ENCODE measurements at regions not wholly inside any gene's neighbourhood (a gene's known extent, or its start where the extent isn't known, plus 50 kb on each side); places are given as distances from the start of the nearest gene placed in this dataset.

DNA sequence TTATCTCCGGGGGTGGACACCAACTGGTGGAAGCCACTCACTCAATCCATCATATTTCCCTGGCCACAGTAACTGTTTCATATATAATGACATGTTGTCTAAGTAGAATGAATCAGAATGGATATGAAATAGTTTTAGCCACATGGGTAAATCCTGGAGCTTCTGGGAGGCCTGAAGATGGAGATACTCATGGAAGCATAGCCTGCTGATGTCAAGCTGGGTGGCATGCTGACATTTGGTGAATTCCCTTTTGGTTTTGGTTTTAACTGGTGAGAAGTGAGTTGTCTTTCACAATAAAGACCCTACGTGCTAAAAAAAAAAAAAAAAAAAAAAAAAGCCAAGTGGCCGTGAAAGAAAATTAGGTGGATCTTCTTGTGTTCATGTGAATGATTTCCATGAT, 105.3 kb upstream of the ITGA6 start:
- no CpG with 5 or more reads among the region's 3 CpGs for WGBS (ENCODE audit: insufficient coverage)
- Histone ChIP-seq H3K27ac (ENCODE audit: low read length) (no peak overlapping the region), H3K4me3 (ENCODE audit: low read length) (no peak overlapping the region), H3K36me3 (ENCODE audit: control insufficient read depth, insufficient read depth, low read length) (no peaks in the 10 kb centered on the region), H3K4me1 (ENCODE audit: control insufficient read depth, insufficient read depth, low read length) (no peaks in the 10 kb centered on the region), H3K9me3 (replicated peaks; ENCODE audit: control insufficient read depth, low read depth, low read length) (no peaks in the 10 kb centered on the region), H3K27me3 (ENCODE audit: control insufficient read depth, insufficient read depth, low read length) (no peaks in the 10 kb centered on the region)
- no peak for DNase-seq

DNA sequence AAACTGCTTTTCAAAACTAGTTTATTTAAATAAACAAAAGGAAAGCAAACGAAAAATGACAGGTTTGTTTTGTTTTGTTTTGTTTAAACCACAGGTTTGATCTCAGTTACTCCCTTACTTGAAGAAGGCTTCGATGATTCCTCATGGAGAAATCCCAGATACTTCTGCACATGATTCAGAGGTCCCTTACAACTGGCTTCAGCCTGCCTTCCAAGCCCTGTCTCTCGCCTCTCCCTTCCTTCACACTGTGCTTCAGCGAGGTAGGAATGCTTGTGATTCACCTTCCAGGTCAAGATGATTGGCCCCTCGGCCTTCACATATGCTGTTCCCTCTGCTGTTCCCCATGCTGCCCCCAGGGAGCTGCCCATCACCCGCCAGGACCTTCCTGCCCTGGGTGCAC, 104.1 kb upstream of the ITGA6 start:
- Histone ChIP-seq H3K27ac (ENCODE audit: low read length) (no peak overlapping the region), H3K4me3 (ENCODE audit: low read length) (no peak overlapping the region), H3K27me3 (ENCODE audit: control insufficient read depth, insufficient read depth, low read length) (no peaks in the 10 kb centered on the region), H3K9me3 (replicated peaks; ENCODE audit: control insufficient read depth, low read depth, low read length) (no peaks in the 10 kb centered on the region), H3K4me1 (ENCODE audit: control insufficient read depth, insufficient read depth, low read length) (no peaks in the 10 kb centered on the region), H3K36me3 (ENCODE audit: control insufficient read depth, insufficient read depth, low read length) (no peaks in the 10 kb centered on the region)
- DNase-seq: no peak
- WGBS (ENCODE audit: insufficient coverage): 79% methylated on average over 5 of the region's 6 CpGs

DNA sequence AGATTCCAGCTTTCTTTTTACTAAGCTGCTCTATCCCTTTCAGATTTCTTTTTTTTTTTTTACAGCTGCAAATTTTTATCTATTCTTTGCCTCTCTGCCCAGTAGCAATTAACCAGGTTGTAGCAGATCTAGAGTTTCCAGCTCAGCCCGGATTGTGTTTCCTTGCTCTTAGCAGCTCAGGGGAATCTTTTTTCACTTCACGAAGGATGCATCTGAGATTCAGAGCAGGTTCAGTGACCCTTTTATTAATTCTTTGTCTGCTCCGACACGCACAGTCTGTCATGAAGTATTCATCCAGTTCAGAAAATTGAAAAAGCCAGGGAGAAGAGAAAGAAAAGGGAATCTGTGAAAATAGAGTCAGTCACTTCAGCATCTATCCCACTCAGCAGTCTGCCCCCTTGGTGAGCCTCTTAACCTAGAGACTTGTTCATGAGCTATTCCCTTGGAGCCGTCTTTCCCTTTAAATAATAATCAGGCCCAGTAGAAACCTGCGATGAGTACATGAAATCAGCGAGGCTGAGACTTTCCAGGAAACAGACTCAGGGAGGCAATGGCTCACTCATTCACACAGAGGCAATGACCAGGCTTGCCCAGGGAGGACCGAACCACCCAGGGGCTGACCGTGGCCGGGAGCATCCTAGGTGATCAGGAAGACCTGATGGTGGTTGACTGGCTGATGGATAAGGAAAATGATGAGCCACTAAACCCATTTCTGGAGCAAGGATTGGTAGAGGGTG, 103.4 kb upstream of the ITGA6 start:
- no peak overlapping the region for H3K27ac ChIP-seq (ENCODE audit: low read length)
- WGBS (ENCODE audit: insufficient coverage): 65% methylated on average over 7 of the region's 10 CpGs
- no peaks in the 10 kb centered on the region for H3K9me3 ChIP-seq (replicated peaks; ENCODE audit: control insufficient read depth, low read depth, low read length)

DNA sequence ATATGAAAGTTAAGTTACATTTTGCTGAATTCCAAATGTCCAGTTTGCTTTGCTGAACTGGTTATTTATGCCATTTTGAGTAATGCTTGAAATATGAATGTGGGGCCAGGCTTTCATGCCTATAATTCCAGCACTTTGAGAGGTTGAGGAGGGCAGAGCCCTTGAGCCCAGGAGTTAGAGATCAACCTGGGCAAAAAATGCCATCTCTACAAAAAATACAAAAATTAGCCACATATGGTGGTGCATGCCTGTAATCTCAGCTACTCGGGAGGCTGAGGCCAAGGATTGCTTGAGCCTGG, 101.2 kb upstream of the ITGA6 start:
- Histone ChIP-seq H3K4me1 (ENCODE audit: control insufficient read depth, insufficient read depth, low read length) (peaks cover 14% of the 10 kb centered on the region), H3K27me3 (ENCODE audit: control insufficient read depth, insufficient read depth, low read length) (no peaks in the 10 kb centered on the region), H3K9me3 (replicated peaks; ENCODE audit: control insufficient read depth, low read depth, low read length) (no peaks in the 10 kb centered on the region), H3K27ac (ENCODE audit: low read length) (no peak overlapping the region), H3K4me3 (ENCODE audit: low read length) (no peak overlapping the region), H3K36me3 (ENCODE audit: control insufficient read depth, insufficient read depth, low read length) (no peaks in the 10 kb centered on the region)
- no peak for DNase-seq
- WGBS (ENCODE audit: insufficient coverage): no CpG with 5 or more reads among the region's 1 CpG

More for the DNA sequence above, 103.4 kb upstream of the ITGA6 start:
- Histone ChIP-seq H3K4me3 (ENCODE audit: low read length) (no peak overlapping the region), H3K4me1 (ENCODE audit: control insufficient read depth, insufficient read depth, low read length) (no peaks in the 10 kb centered on the region), H3K36me3 (ENCODE audit: control insufficient read depth, insufficient read depth, low read length) (no peaks in the 10 kb centered on the region), H3K27me3 (ENCODE audit: control insufficient read depth, insufficient read depth, low read length) (no peaks in the 10 kb centered on the region)
- no peak for DNase-seq

DNA sequence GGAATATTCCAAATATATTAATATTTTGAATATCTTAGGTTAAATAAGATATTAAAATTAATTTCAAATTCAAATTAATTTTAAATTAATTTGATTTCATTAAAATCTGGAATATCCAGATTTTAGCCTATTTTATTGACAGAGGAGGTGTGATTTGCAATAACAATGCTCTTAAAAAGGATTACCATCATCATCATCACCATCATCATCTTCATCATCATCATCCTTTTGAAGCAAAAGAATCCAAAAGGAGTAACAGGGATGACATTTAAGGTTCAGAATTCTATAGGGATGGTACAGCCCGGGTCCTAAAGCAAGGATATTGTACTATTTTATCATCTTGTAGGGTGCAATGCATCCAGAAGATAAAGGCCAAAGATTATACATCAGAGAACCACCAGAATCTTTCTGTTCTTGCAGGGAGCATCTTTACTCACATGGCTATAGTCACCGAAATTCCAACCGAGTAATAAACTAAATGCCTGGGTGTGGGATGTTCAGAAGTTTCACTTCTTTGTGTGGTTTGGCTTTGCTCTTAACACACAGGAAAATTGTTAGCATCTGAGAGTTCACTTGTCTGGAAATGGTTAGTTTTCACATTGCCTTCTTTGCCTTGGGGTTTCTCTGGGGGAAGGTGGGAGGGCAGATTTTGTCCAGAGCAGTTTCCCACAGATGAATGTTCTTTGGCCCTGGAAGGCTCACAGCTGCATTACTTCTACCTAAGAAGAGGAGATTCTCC, 99.1 kb upstream of the ITGA6 start:
- no CpG with 5 or more reads among the region's 3 CpGs for WGBS (ENCODE audit: insufficient coverage)

DNA sequence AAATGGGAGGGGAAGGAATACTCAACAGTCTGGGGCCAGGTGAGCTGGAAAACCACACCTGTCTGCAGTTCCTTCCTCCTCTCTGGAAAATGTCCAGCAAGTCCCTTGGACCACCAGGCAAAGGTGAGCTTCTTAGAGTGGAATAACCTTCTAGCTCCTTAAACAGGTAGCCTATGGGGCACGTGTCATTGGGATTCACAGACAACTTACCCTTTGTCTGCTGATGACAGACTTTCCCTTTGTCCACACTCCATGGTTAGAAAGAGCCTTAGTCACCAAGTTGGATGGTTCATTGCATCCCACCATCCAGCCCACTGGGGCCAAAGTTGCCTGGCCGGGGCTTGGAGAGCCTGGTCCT, 98.0 kb upstream of the ITGA6 start:
- Histone ChIP-seq H3K9me3 (replicated peaks; ENCODE audit: control insufficient read depth, low read depth, low read length) (no peaks in the 10 kb centered on the region), H3K27me3 (ENCODE audit: control insufficient read depth, insufficient read depth, low read length) (no peaks in the 10 kb centered on the region), H3K36me3 (ENCODE audit: control insufficient read depth, insufficient read depth, low read length) (no peaks in the 10 kb centered on the region), H3K4me1 (ENCODE audit: control insufficient read depth, insufficient read depth, low read length) (peaks cover 23% of the 10 kb centered on the region), H3K27ac (ENCODE audit: low read length) (peak overlapping the region; percentile 35), H3K4me3 (ENCODE audit: low read length) (no peak overlapping the region)
- DNase-seq: no peak
- 83% methylated on average over 2 of the region's 2 CpGs for WGBS (ENCODE audit: insufficient coverage)

More for the DNA sequence above, 99.1 kb upstream of the ITGA6 start:
- H3K27ac ChIP-seq (ENCODE audit: low read length): no peak overlapping the region
- peaks cover 21% of the 10 kb centered on the region for H3K4me1 ChIP-seq (ENCODE audit: control insufficient read depth, insufficient read depth, low read length)
- H3K9me3 ChIP-seq (replicated peaks; ENCODE audit: control insufficient read depth, low read depth, low read length): no peaks in the 10 kb centered on the region
- H3K36me3 ChIP-seq (ENCODE audit: control insufficient read depth, insufficient read depth, low read length): no peaks in the 10 kb centered on the region
- peak; percentile 53 for DNase-seq
- H3K27me3 ChIP-seq (ENCODE audit: control insufficient read depth, insufficient read depth, low read length): no peaks in the 10 kb centered on the region
- H3K4me3 ChIP-seq (ENCODE audit: low read length): no peak overlapping the region

DNA sequence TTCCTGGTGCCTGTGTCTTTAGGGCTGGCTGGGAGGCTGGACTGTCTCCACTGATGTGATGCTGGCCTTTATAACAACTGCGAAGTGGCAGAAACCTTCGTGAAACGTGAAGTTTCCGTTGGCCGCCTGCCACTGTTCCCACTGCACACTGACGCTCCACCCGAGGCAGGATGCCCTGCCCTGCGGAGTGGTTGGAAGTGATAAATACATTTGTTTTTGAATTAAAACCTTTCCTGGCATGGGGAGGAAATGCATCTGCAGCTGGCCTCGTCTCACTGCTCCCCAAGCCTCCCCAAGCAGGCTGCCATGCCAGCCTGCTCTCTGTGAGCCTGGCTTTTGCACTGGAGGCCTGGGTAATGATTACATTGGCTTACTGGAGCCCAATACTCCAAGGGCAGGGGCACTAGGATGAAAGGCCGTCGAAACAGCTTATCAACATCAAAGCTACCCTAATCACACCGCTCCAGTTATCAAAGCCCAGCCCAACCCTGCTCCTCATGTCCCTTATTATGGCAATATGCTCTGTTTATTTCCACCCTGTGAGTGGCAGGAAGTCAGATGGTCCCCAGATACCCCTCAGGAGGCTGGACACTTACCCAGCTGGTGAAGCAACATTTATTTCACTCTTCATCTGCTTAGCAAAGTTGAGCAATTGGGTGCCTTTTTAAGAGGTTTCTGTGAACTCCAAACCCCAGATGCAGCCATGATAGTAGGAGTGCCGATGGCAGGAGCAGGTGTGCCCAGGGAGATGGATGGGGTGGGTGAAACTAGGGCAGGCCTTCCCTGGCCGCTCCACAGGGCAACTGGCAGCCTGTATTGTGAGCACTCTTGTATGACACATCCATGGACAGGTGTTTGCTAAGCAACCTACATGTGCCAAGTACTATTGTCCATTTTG, 97.4 kb upstream of the ITGA6 start:
- Histone ChIP-seq H3K4me3 (ENCODE audit: low read length) (no peak overlapping the region), H3K27ac (ENCODE audit: low read length) (peak overlapping the region; percentile 35)
- peak; percentile 52 for DNase-seq

DNA sequence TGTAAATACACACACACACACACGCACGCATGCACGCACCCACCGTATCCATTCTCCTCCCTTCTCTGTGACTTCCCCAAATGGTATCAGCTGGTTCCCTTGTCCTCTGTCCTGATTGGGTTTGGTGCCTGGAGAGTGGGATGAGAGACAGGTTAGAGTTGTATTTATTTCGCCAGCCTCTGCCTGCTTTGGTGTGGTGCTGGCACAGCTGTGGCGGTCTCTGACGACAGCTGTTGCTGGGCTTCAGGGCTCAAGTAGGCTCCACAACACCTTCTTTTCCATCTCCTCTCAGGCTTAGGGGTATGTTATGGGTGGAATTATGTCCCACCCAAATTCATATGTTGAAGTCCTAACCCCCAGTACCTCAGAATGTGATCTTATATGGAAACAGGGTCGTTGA, 94.9 kb upstream of the ITGA6 start:
- WGBS (ENCODE audit: insufficient coverage): 83% methylated on average over 1 of the region's 8 CpGs
- peaks cover 23% of the 10 kb centered on the region for H3K4me1 ChIP-seq (ENCODE audit: control insufficient read depth, insufficient read depth, low read length)
- H3K27ac ChIP-seq (ENCODE audit: low read length): no peak overlapping the region
- H3K27me3 ChIP-seq (ENCODE audit: control insufficient read depth, insufficient read depth, low read length): no peaks in the 10 kb centered on the region
- H3K4me3 ChIP-seq (ENCODE audit: low read length): no peak overlapping the region
- no peak for DNase-seq
- H3K36me3 ChIP-seq (ENCODE audit: control insufficient read depth, insufficient read depth, low read length): no peaks in the 10 kb centered on the region
- H3K9me3 ChIP-seq (replicated peaks; ENCODE audit: control insufficient read depth, low read depth, low read length): no peaks in the 10 kb centered on the region

More for the DNA sequence above, 97.4 kb upstream of the ITGA6 start:
- Histone ChIP-seq H3K27me3 (ENCODE audit: control insufficient read depth, insufficient read depth, low read length) (no peaks in the 10 kb centered on the region), H3K9me3 (replicated peaks; ENCODE audit: control insufficient read depth, low read depth, low read length) (no peaks in the 10 kb centered on the region), H3K4me1 (ENCODE audit: control insufficient read depth, insufficient read depth, low read length) (peaks cover 23% of the 10 kb centered on the region), H3K36me3 (ENCODE audit: control insufficient read depth, insufficient read depth, low read length) (no peaks in the 10 kb centered on the region)
- WGBS (ENCODE audit: insufficient coverage): 58% methylated on average over 11 of the region's 14 CpGs

DNA sequence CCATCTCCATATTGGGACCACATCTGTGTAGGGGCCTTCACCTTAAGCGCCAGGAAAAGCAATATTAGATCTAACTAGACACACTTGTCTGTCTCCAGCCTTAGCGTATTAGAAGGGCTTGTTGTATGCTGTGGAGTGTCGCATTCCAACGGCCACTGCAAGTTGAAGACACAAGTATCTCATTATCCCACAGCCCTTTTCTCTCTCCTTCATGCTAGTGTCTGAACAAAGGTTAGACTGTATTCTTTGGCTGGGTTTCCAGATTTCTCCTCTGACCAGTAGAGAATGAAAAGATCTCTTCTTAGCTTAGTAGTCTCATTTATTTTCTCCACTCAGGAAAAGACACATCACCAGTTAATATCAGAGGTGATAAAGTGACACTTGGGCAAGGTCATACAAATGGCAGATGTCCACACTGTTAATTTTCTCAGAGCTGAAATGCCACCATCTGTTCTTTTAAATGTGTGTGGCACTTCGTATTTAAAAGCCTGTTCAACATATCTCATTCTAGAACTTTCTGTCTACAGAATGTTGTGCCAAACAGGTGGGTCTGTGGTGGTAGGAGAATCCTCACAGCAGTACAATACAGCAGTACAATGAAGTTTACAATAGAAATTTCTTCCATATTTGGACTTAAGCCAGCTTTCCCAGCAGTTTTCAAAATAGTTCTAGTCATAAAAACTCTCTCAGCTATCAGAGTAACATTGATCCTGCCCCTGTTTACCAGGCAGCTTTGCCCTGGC, 94.0 kb upstream of the ITGA6 start:
- Histone ChIP-seq H3K36me3 (ENCODE audit: control insufficient read depth, insufficient read depth, low read length) (no peaks in the 10 kb centered on the region), H3K9me3 (replicated peaks; ENCODE audit: control insufficient read depth, low read depth, low read length) (no peaks in the 10 kb centered on the region), H3K27me3 (ENCODE audit: control insufficient read depth, insufficient read depth, low read length) (no peaks in the 10 kb centered on the region), H3K27ac (ENCODE audit: low read length) (no peak overlapping the region), H3K4me1 (ENCODE audit: control insufficient read depth, insufficient read depth, low read length) (peaks cover 23% of the 10 kb centered on the region), H3K4me3 (ENCODE audit: low read length) (no peak overlapping the region)
- no CpG with 5 or more reads among the region's 5 CpGs for WGBS (ENCODE audit: insufficient coverage)
- DNase-seq: peak; percentile 46

DNA sequence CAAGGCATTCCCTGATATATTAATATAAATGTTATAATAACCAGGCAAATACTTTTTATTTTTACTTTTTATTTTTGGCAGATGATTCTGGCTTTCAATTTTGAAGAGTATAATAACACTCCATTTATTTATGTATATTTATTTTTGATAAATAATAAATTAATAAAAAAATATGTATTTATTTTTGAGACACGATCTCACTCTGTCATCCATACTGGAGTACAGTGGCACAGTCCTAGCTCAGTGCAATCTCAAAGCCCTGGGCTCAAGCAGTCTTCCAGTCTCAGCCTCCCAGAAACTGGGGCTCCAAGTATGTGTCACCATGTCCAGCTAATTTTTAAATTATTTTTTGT, 93.4 kb upstream of the ITGA6 start:
- WGBS (ENCODE audit: insufficient coverage): no CpG with 5 or more reads among the region's 1 CpG
- DNase-seq: no peak

More for the DNA sequence above, 93.4 kb upstream of the ITGA6 start:
- Histone ChIP-seq H3K4me3 (ENCODE audit: low read length) (no peak overlapping the region), H3K27me3 (ENCODE audit: control insufficient read depth, insufficient read depth, low read length) (no peaks in the 10 kb centered on the region), H3K9me3 (replicated peaks; ENCODE audit: control insufficient read depth, low read depth, low read length) (no peaks in the 10 kb centered on the region), H3K27ac (ENCODE audit: low read length) (no peak overlapping the region), H3K36me3 (ENCODE audit: control insufficient read depth, insufficient read depth, low read length) (no peaks in the 10 kb centered on the region), H3K4me1 (ENCODE audit: control insufficient read depth, insufficient read depth, low read length) (peaks cover 26% of the 10 kb centered on the region)

All from muscle of leg (tissue), 3 donors.